Fibroblast of pulmonary artery (primary cell): ENCODE measurements at regions not wholly inside any gene's neighbourhood (a gene's known extent, or its start where the extent isn't known, plus 50 kb on each side); places are given as distances from the start of the nearest gene placed in this dataset.

Experiments used
- DNase-seq: peaks from one replicate; pipeline ENCODE4 v3.0.0-alpha.2; 2010; ENCODE audit warnings: low read depth
- H3K4me3 ChIP-seq: replicated peaks from 2 replicates; pipeline ENCODE4 v1.5.1; 2011; ENCODE audit warnings: low read depth, mild to moderate bottlenecking, control low read depth, low read length, moderate library complexity
- CTCF ChIP-seq: IDR thresholded peaks from 2 replicates; pipeline ENCODE4 v1.5.1; 2011; ENCODE audit warnings: mild to moderate bottlenecking, control low read depth, low read length, inconsistent platforms; ENCODE audit errors: missing control alignments

- H3K4me3 ChIP-seq: no peak overlapping the region
- DNase-seq: no peak
- TF ChIP-seq CTCF: no peak
Measured at GRCh38 chr5:107043665-107044064, 627.1 kb downstream of the EFNA5 start.

- H3K4me3 ChIP-seq: no peak overlapping the region
- DNase-seq: no peak
- TF ChIP-seq CTCF: no peak
Measured at GRCh38 chr5:107040907-107041306, 629.8 kb downstream of the EFNA5 start.

GRCh38 chr5:107032629-107033028 lies 638.1 kb downstream of the EFNA5 start:
- no peak for DNase-seq
- TF ChIP-seq CTCF: no peak
- H3K4me3 ChIP-seq: no peak overlapping the region

GRCh38 chr5:107028938-107029337 lies 641.8 kb downstream of the EFNA5 start:
- no peak overlapping the region for H3K4me3 ChIP-seq
- DNase-seq: no peak
- TF ChIP-seq CTCF: no peak

GRCh38 chr5:107025712-107026497 lies 644.8 kb downstream of the EFNA5 start:
- no peak for TF ChIP-seq CTCF
- DNase-seq: no peak
- no peak overlapping the region for H3K4me3 ChIP-seq

- no peak for DNase-seq
- TF ChIP-seq CTCF: no peak
- H3K4me3 ChIP-seq: no peak overlapping the region
Measured at GRCh38 chr5:107023732-107024131, 647.0 kb downstream of the EFNA5 start.

GRCh38 chr5:107021575-107021974 lies 649.2 kb downstream of the EFNA5 start:
- H3K4me3 ChIP-seq: no peak overlapping the region
- no peak for DNase-seq
- no peak for TF ChIP-seq CTCF
